ENCODE measurements at regions not wholly inside any gene's neighbourhood (a gene's known extent, or its start where the extent isn't known, plus 50 kb on each side); places are given as distances from the start of the nearest gene placed in this dataset.

DNA sequence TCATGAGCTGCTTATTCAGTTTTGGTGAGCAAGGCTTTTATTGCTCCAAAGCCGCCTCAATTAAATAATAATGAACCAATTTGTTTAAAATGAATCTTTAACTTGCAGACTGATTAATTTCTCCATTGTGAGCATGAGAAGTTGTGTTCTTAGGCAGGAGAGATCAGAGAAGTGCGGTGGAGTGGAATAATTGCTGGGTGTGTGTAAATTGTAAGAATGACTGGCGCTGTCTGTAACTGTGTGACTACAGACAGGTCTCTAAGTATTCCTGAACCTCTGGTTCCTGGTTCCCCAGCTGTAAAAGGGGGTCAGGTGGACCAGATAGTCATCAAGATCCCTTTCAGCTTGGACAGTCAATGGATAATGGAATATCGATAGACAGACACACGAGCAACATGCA, 98.0 kb upstream of the EFEMP1 start:
- no peak overlapping the region for H3K4me2 ChIP-seq (ENCODE audit: low read length)
- no peaks in the 10 kb centered on the region for H3K79me2 ChIP-seq (ENCODE audit: control insufficient read depth, insufficient read depth, low read length)
- H3K36me3 ChIP-seq (ENCODE audit: control insufficient read depth, insufficient read depth, low read length): no peaks in the 10 kb centered on the region
- H3K4me3 ChIP-seq (ENCODE audit: low read length): no peak overlapping the region
- no peak overlapping the region for H2AK5ac ChIP-seq (ENCODE audit: low read length)
- no CpG with 5 or more reads among the region's 5 CpGs for WGBS (ENCODE audit: extremely low coverage, insufficient coverage, low lambda C conversion rate)
- no peak overlapping the region for H3K56ac ChIP-seq (ENCODE audit: low read length)
- no peak overlapping the region for H2BK5ac ChIP-seq (ENCODE audit: low read length)
- H3K79me1 ChIP-seq (ENCODE audit: low read length): no peaks in the 10 kb centered on the region
- no peak overlapping the region for H4K8ac ChIP-seq (ENCODE audit: low read depth, low read length)
- DNase-seq: no peak
- no peak overlapping the region for H3K9ac ChIP-seq (ENCODE audit: low read length)
- no peak overlapping the region for H3K4ac ChIP-seq (ENCODE audit: low read depth, low read length)
- H3K4me1 ChIP-seq (ENCODE audit: control insufficient read depth, low read depth, low read length): no peaks in the 10 kb centered on the region
- H2BK120ac ChIP-seq (ENCODE audit: low read depth, low read length): no peak overlapping the region
- H3K27ac ChIP-seq (ENCODE audit: low read depth, low read length): no peak overlapping the region
- H2BK15ac ChIP-seq (replicated peaks; ENCODE audit: low read depth): no peak overlapping the region
- H3K27me3 ChIP-seq (ENCODE audit: insufficient read depth, low read length, poor library complexity): no peaks in the 10 kb centered on the region
- H4K5ac ChIP-seq (ENCODE audit: low read length): no peak overlapping the region
- H3K23ac ChIP-seq (ENCODE audit: low read length): no peak overlapping the region
- H3K18ac ChIP-seq (ENCODE audit: low read length): no peak overlapping the region

DNA sequence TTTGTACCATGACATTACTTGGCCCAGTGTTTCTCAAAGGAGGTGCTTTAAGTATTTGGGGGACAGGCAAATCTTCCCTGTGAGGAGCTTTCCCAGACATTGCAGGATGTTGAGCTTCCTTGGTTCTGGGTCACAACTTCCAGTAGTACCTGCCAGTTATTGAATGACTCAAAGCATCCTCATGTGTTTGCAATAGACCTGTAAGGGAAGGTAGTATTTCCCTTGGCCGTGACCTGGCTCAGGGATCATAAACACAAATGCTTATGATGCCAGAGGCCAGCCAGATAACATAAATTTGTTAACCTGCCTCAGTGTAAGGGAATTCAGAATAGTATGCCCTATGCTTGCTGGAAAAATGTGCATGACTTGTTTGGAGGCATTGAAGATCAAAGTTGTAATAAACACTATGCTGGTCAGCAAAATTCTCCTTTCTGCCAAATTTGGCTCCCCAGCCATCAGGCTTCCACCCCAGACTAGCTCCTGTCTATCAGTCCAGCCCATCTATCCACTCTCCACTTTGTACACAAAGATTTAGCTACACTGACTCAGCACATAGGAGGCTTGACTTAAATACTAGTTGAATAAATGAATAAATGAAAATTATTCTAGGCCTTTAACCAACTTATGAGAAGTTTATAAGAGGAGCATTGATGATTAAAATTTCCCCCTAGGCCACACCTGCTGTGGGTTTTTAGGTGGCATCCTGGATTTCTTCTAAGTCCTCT, 102.0 kb upstream of the EFEMP1 start:
- H3K9ac ChIP-seq (ENCODE audit: low read length): no peak overlapping the region
- H3K79me2 ChIP-seq (ENCODE audit: control insufficient read depth, insufficient read depth, low read length): no peaks in the 10 kb centered on the region
- H3K4me2 ChIP-seq (ENCODE audit: low read length): no peak overlapping the region
- no peak overlapping the region for H3K27ac ChIP-seq (ENCODE audit: low read depth, low read length)
- H3K56ac ChIP-seq (ENCODE audit: low read length): no peak overlapping the region
- WGBS (ENCODE audit: extremely low coverage, insufficient coverage, low lambda C conversion rate): no CpG with 5 or more reads among the region's 1 CpG
- H3K79me1 ChIP-seq (ENCODE audit: low read length): no peaks in the 10 kb centered on the region
- H3K4me3 ChIP-seq (ENCODE audit: low read length): no peak overlapping the region
- H3K27me3 ChIP-seq (ENCODE audit: insufficient read depth, low read length, poor library complexity): no peaks in the 10 kb centered on the region
- no peak overlapping the region for H4K5ac ChIP-seq (ENCODE audit: low read length)
- no peak overlapping the region for H3K4ac ChIP-seq (ENCODE audit: low read depth, low read length)
- no peak for DNase-seq
- no peak overlapping the region for H2BK15ac ChIP-seq (replicated peaks; ENCODE audit: low read depth)
- no peak overlapping the region for H2AK5ac ChIP-seq (ENCODE audit: low read length)
- no peaks in the 10 kb centered on the region for H3K36me3 ChIP-seq (ENCODE audit: control insufficient read depth, insufficient read depth, low read length)
- H2BK120ac ChIP-seq (ENCODE audit: low read depth, low read length): no peak overlapping the region
- H3K23ac ChIP-seq (ENCODE audit: low read length): no peak overlapping the region
- H3K18ac ChIP-seq (ENCODE audit: low read length): no peak overlapping the region
- H4K8ac ChIP-seq (ENCODE audit: low read depth, low read length): no peak overlapping the region
- H3K4me1 ChIP-seq (ENCODE audit: control insufficient read depth, low read depth, low read length): no peaks in the 10 kb centered on the region
- H2BK5ac ChIP-seq (ENCODE audit: low read length): no peak overlapping the region

- Histone ChIP-seq H3K27me3 (ENCODE audit: insufficient read depth, low read length, poor library complexity) (no peaks in the 10 kb centered on the region), H2BK5ac (ENCODE audit: low read length) (no peak overlapping the region), H3K4me3 (ENCODE audit: low read length) (no peak overlapping the region), H3K9ac (ENCODE audit: low read length) (no peak overlapping the region), H3K4ac (ENCODE audit: low read depth, low read length) (no peak overlapping the region), H3K27ac (ENCODE audit: low read depth, low read length) (no peak overlapping the region), H3K4me1 (ENCODE audit: control insufficient read depth, low read depth, low read length) (no peaks in the 10 kb centered on the region), H3K18ac (ENCODE audit: low read length) (no peak overlapping the region), H2BK120ac (ENCODE audit: low read depth, low read length) (no peak overlapping the region), H3K56ac (ENCODE audit: low read length) (no peak overlapping the region), H4K8ac (ENCODE audit: low read depth, low read length) (no peak overlapping the region), H3K4me2 (ENCODE audit: low read length) (no peak overlapping the region), H3K79me1 (ENCODE audit: low read length) (no peaks in the 10 kb centered on the region), H3K23ac (ENCODE audit: low read length) (no peak overlapping the region), H2BK15ac (replicated peaks; ENCODE audit: low read depth) (no peak overlapping the region), H4K5ac (ENCODE audit: low read length) (no peak overlapping the region), H2AK5ac (ENCODE audit: low read length) (no peak overlapping the region), H3K36me3 (ENCODE audit: control insufficient read depth, insufficient read depth, low read length) (no peaks in the 10 kb centered on the region), H3K79me2 (ENCODE audit: control insufficient read depth, insufficient read depth, low read length) (no peaks in the 10 kb centered on the region)
- DNase-seq: no peak
- no CpG with 5 or more reads among the region's 2 CpGs for WGBS (ENCODE audit: extremely low coverage, insufficient coverage, low lambda C conversion rate)
These were observed 103.2 kb upstream of the EFEMP1 start for GRCh38 chr2:56026828-56027227.

DNA sequence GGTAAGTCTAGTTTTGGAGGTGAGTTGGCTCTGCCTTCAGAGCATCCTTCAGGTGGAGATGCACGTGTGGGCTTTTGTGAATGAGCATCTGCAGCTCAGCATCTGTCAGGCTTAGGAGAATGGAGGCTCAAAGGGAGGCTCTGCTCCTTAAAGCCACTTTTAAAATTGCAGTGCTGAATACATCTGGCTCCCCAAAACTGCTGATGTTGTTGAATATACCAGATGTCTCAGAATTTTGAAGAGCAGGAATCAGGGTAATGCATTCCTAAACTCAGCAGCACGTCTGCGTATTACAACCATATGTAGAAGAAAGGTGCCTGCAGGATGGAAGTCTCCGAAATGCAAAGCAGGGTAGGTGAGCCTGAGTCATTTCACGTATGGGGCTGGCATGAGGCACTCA, 106.5 kb upstream of the EFEMP1 start:
- Histone ChIP-seq H3K79me1 (ENCODE audit: low read length) (no peaks in the 10 kb centered on the region), H3K4ac (ENCODE audit: low read depth, low read length) (no peak overlapping the region), H3K9ac (ENCODE audit: low read length) (no peak overlapping the region), H3K27ac (ENCODE audit: low read depth, low read length) (no peak overlapping the region), H3K36me3 (ENCODE audit: control insufficient read depth, insufficient read depth, low read length) (no peaks in the 10 kb centered on the region), H4K8ac (ENCODE audit: low read depth, low read length) (no peak overlapping the region), H2BK120ac (ENCODE audit: low read depth, low read length) (no peak overlapping the region), H4K5ac (ENCODE audit: low read length) (no peak overlapping the region), H3K18ac (ENCODE audit: low read length) (no peak overlapping the region), H3K23ac (ENCODE audit: low read length) (no peak overlapping the region), H3K4me3 (ENCODE audit: low read length) (no peak overlapping the region), H3K4me2 (ENCODE audit: low read length) (no peak overlapping the region), H3K4me1 (ENCODE audit: control insufficient read depth, low read depth, low read length) (no peaks in the 10 kb centered on the region), H3K27me3 (ENCODE audit: insufficient read depth, low read length, poor library complexity) (no peaks in the 10 kb centered on the region), H3K79me2 (ENCODE audit: control insufficient read depth, insufficient read depth, low read length) (no peaks in the 10 kb centered on the region), H3K56ac (ENCODE audit: low read length) (no peak overlapping the region), H2BK5ac (ENCODE audit: low read length) (no peak overlapping the region), H2AK5ac (ENCODE audit: low read length) (no peak overlapping the region), H2BK15ac (replicated peaks; ENCODE audit: low read depth) (no peak overlapping the region)
- WGBS (ENCODE audit: extremely low coverage, insufficient coverage, low lambda C conversion rate): no CpG with 5 or more reads among the region's 5 CpGs
- no peak for DNase-seq

GRCh38 chr2:56030901-56031300, 107.3 kb upstream of the EFEMP1 start:
- no peak overlapping the region for H3K18ac ChIP-seq (ENCODE audit: low read length)
- H3K27me3 ChIP-seq (ENCODE audit: insufficient read depth, low read length, poor library complexity): no peaks in the 10 kb centered on the region
- H4K8ac ChIP-seq (ENCODE audit: low read depth, low read length): no peak overlapping the region
- H3K36me3 ChIP-seq (ENCODE audit: control insufficient read depth, insufficient read depth, low read length): no peaks in the 10 kb centered on the region
- H3K79me1 ChIP-seq (ENCODE audit: low read length): no peaks in the 10 kb centered on the region
- no peak overlapping the region for H3K9ac ChIP-seq (ENCODE audit: low read length)
- no peak overlapping the region for H2AK5ac ChIP-seq (ENCODE audit: low read length)
- no peak overlapping the region for H2BK120ac ChIP-seq (ENCODE audit: low read depth, low read length)
- no peak overlapping the region for H3K27ac ChIP-seq (ENCODE audit: low read depth, low read length)
- H2BK15ac ChIP-seq (replicated peaks; ENCODE audit: low read depth): no peak overlapping the region
- no peak overlapping the region for H3K56ac ChIP-seq (ENCODE audit: low read length)
- H3K4ac ChIP-seq (ENCODE audit: low read depth, low read length): no peak overlapping the region
- H3K4me3 ChIP-seq (ENCODE audit: low read length): no peak overlapping the region
- no peak for DNase-seq
- WGBS (ENCODE audit: extremely low coverage, insufficient coverage, low lambda C conversion rate): no CpG with 5 or more reads among the region's 5 CpGs
- H3K4me1 ChIP-seq (ENCODE audit: control insufficient read depth, low read depth, low read length): no peaks in the 10 kb centered on the region
- H3K23ac ChIP-seq (ENCODE audit: low read length): no peak overlapping the region
- no peak overlapping the region for H4K5ac ChIP-seq (ENCODE audit: low read length)
- H3K4me2 ChIP-seq (ENCODE audit: low read length): no peak overlapping the region
- no peaks in the 10 kb centered on the region for H3K79me2 ChIP-seq (ENCODE audit: control insufficient read depth, insufficient read depth, low read length)
- no peak overlapping the region for H2BK5ac ChIP-seq (ENCODE audit: low read length)

DNA sequence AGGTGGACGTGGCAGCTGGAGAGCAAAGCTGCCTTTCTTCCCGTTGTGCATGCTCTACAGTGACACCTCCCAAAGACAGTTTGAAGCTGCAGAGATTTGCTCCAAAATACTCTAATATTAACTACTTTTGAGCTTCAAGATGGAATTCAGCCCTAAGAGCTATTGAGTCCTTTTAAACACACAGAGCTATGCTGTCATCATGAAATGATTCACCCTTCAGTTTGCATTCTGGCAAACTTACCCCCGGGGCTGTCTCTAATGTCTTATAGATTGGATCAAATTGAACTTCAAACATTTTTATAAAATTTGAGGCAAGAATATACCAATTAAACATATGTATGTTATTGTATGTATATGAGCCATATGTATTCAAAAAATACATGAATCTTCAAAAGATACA, 110.7 kb upstream of the EFEMP1 start:
- H3K4me1 ChIP-seq (ENCODE audit: control insufficient read depth, low read depth, low read length): no peaks in the 10 kb centered on the region
- H3K4me2 ChIP-seq (ENCODE audit: low read length): no peak overlapping the region
- H3K4me3 ChIP-seq (ENCODE audit: low read length): no peak overlapping the region
- no peak for DNase-seq
- H3K79me2 ChIP-seq (ENCODE audit: control insufficient read depth, insufficient read depth, low read length): no peaks in the 10 kb centered on the region
- no peak overlapping the region for H3K4ac ChIP-seq (ENCODE audit: low read depth, low read length)
- H4K8ac ChIP-seq (ENCODE audit: low read depth, low read length): no peak overlapping the region
- H2BK5ac ChIP-seq (ENCODE audit: low read length): no peak overlapping the region
- no peaks in the 10 kb centered on the region for H3K27me3 ChIP-seq (ENCODE audit: insufficient read depth, low read length, poor library complexity)
- H3K56ac ChIP-seq (ENCODE audit: low read length): no peak overlapping the region
- no CpG with 5 or more reads among the region's 3 CpGs for WGBS (ENCODE audit: extremely low coverage, insufficient coverage, low lambda C conversion rate)
- no peak overlapping the region for H2BK120ac ChIP-seq (ENCODE audit: low read depth, low read length)
- H3K27ac ChIP-seq (ENCODE audit: low read depth, low read length): no peak overlapping the region
- no peak overlapping the region for H3K9ac ChIP-seq (ENCODE audit: low read length)
- H3K36me3 ChIP-seq (ENCODE audit: control insufficient read depth, insufficient read depth, low read length): no peaks in the 10 kb centered on the region
- no peak overlapping the region for H3K23ac ChIP-seq (ENCODE audit: low read length)
- H3K18ac ChIP-seq (ENCODE audit: low read length): no peak overlapping the region
- no peak overlapping the region for H2AK5ac ChIP-seq (ENCODE audit: low read length)
- no peak overlapping the region for H2BK15ac ChIP-seq (replicated peaks; ENCODE audit: low read depth)
- no peaks in the 10 kb centered on the region for H3K79me1 ChIP-seq (ENCODE audit: low read length)
- no peak overlapping the region for H4K5ac ChIP-seq (ENCODE audit: low read length)
